GM23338 (cell line): ENCODE measurements at regions not wholly inside any gene's neighbourhood (a gene's known extent, or its start where the extent isn't known, plus 50 kb on each side); places are given as distances from the start of the nearest gene placed in this dataset.
A peak's percentile ranks its signal among the peaks of the same experiment; 100 is the strongest.

Experiments used
- ATAC-seq: fragments of 200-7000 bp; cut with Tn5 transposase; 3 replicates; pipeline ENCODE4 v1.9.1; 2020
- DNase-seq: peaks from one replicate; pipeline ENCODE4 v3.0.0-alpha.2; 2015; ENCODE audit warnings: low spot score
- H2AFZ ChIP-seq: fragments of 200-600 bp; sonication (generic); 2 replicates; pipeline ENCODE4 v1.8.0; 2016; ENCODE audit warnings: antibody characterized with exemption, mild to moderate bottlenecking, moderate library complexity
- H3F3A ChIP-seq: fragments of 200-600 bp; sonication (generic); replicated peaks from 2 replicates; pipeline ENCODE4 v1.8.0; 2017; ENCODE audit warnings: antibody characterized with exemption, mixed run types, low read depth
- H3K27ac ChIP-seq: fragments of 200-600 bp; sonication (generic); 2 replicates; pipeline ENCODE4 v1.6.1; 2016; ENCODE audit warnings: low read depth
- H3K27me3 ChIP-seq: fragments of 200-600 bp; sonication (generic); 2 replicates; pipeline ENCODE4 v1.8.0; 2016; ENCODE audit warnings: mild to moderate bottlenecking, mixed run types, moderate library complexity; ENCODE audit not compliant: insufficient read depth
- H3K36me3 ChIP-seq: fragments of 200-600 bp; sonication (generic); 2 replicates; pipeline ENCODE4 v1.8.0; 2016; ENCODE audit warnings: mild to moderate bottlenecking; ENCODE audit not compliant: insufficient read depth
- H3K4me1 ChIP-seq: fragments of 200-600 bp; sonication (generic); 2 replicates; pipeline ENCODE4 v1.8.0; 2016; ENCODE audit warnings: mild to moderate bottlenecking, moderate library complexity; ENCODE audit not compliant: insufficient read depth
- H3K4me2 ChIP-seq: fragments of 200-600 bp; sonication (generic); 2 replicates; pipeline ENCODE4 v1.7.1; 2017; ENCODE audit warnings: mixed run types
- H3K4me3 ChIP-seq: fragments of 200-600 bp; sonication (generic); 2 replicates; pipeline ENCODE4 v1.6.1; 2016; ENCODE audit warnings: mixed run types
- H3K79me2 ChIP-seq: fragments of 200-600 bp; sonication (generic); replicated peaks from 2 replicates; pipeline ENCODE4 v1.8.0; 2017; ENCODE audit warnings: mild to moderate bottlenecking; ENCODE audit not compliant: insufficient read depth
- H3K9me2 ChIP-seq: fragments of 200-600 bp; sonication (generic); 2 replicates; pipeline ENCODE4 v1.8.0; 2017; ENCODE audit not compliant: insufficient read depth
- H4K20me1 ChIP-seq: fragments of 200-600 bp; sonication (generic); replicated peaks from 2 replicates; pipeline ENCODE4 v1.8.0; 2017; ENCODE audit warnings: mild to moderate bottlenecking; ENCODE audit not compliant: insufficient read depth
- H3K27ac Mint-ChIP-seq: 2 replicates; pipeline ENCODE4 v1.8.0; 2020; ENCODE audit warnings: inconsistent platforms, mild to moderate bottlenecking, moderate library complexity, mixed read lengths
- H3K27me3 Mint-ChIP-seq: 3 replicates; pipeline ENCODE4 v1.8.0; 2022; ENCODE audit warnings: low read depth, mild to moderate bottlenecking, moderate library complexity, mixed read lengths, inconsistent platforms; ENCODE audit not compliant: insufficient read depth, poor library complexity
- H3K36me3 Mint-ChIP-seq: 3 replicates; pipeline ENCODE4 v1.8.0; 2021; ENCODE audit warnings: low read depth, mild to moderate bottlenecking, inconsistent platforms, moderate library complexity, mixed read lengths
- H3K4me1 Mint-ChIP-seq: 3 replicates; pipeline ENCODE4 v1.8.0; 2020; ENCODE audit warnings: mild to moderate bottlenecking, inconsistent platforms, mixed read lengths
- H3K4me3 Mint-ChIP-seq: 3 replicates; pipeline ENCODE4 v1.8.0; 2021; ENCODE audit warnings: moderate library complexity, mild to moderate bottlenecking, inconsistent platforms, mixed read lengths
- H3K9me3 Mint-ChIP-seq: 3 replicates; pipeline ENCODE4 v1.8.0; 2020; ENCODE audit warnings: moderate library complexity, mild to moderate bottlenecking, inconsistent platforms, mixed read lengths
- CREB1 ChIP-seq: fragments of 250-450 bp; sonication (Bioruptor Pico); IDR thresholded peaks from 2 replicates; pipeline ENCODE4 v1.5.0; 2020; ENCODE audit warnings: low read depth, mild to moderate bottlenecking, moderate library complexity
- ETS1 ChIP-seq: IDR thresholded peaks from 2 replicates; pipeline ENCODE4 v1.6.1; 2016; ENCODE audit warnings: antibody characterized with exemption
- EZH2phosphoT487 ChIP-seq: fragments of 200-600 bp; sonication (generic); IDR thresholded peaks from one replicate; pipeline ENCODE4 v1.8.1; 2018; ENCODE audit warnings: antibody characterized with exemption; ENCODE audit not compliant: unreplicated experiment
- JUNB ChIP-seq: IDR thresholded peaks from one replicate; pipeline ENCODE4 v1.6.1; 2016; ENCODE audit warnings: antibody characterized with exemption; ENCODE audit not compliant: unreplicated experiment
- NANOG ChIP-seq: IDR thresholded peaks from 2 replicates; pipeline ENCODE4 v1.6.1; 2016; ENCODE audit warnings: antibody characterized with exemption, borderline replicate concordance
- POLR2AphosphoS5 ChIP-seq: IDR thresholded peaks from 2 replicates; pipeline ENCODE4 v1.6.1; 2016; ENCODE audit warnings: antibody characterized with exemption, low read depth
- REST ChIP-seq: IDR thresholded peaks from one replicate; pipeline ENCODE4 v1.6.1; 2018; ENCODE audit warnings: antibody characterized with exemption; ENCODE audit not compliant: unreplicated experiment
- STAT1 ChIP-seq: IDR thresholded peaks from one replicate; pipeline ENCODE4 v1.6.1; 2016; ENCODE audit warnings: antibody characterized with exemption; ENCODE audit not compliant: unreplicated experiment
- ZNF114 ChIP-seq: fragments of 250-450 bp; sonication (Bioruptor Pico); IDR thresholded peaks from 2 replicates; pipeline ENCODE4 v1.5.0; 2020; ENCODE audit warnings: mild to moderate bottlenecking, moderate library complexity
- ZNF331 ChIP-seq: fragments of 250-450 bp; sonication (Bioruptor Pico); IDR thresholded peaks from 2 replicates; pipeline ENCODE4 v1.5.0; 2020; ENCODE audit warnings: low read depth, mild to moderate bottlenecking, moderate library complexity
- TF ChIP-seq, protein P1 (sequence below): fragments of 250-450 bp; sonication (Bioruptor Pico); IDR thresholded peaks from 2 replicates; pipeline ENCODE4 v1.5.0; 2020; ENCODE audit warnings: mild to moderate bottlenecking, moderate library complexity
- TF ChIP-seq, protein P2 (sequence below), 2 experiments: fragments of 200-600 bp in 1 of 2; sonication (generic) in 1 of 2; conservative IDR thresholded peaks; 2 replicates each; pipeline versions ENCODE4 v1.5.1 to v1.6.1; 2016 to 2017; ENCODE audit warnings: antibody characterized with exemption in 2 of 2, low read depth in 2 of 2, mild to moderate bottlenecking in 2 of 2, moderate library complexity in 1 of 2

GRCh38 chr3:102141096-102141927 lies 292.0 kb downstream of the NFKBIZ start (continued):
- TF ChIP-seq, protein P1, sequence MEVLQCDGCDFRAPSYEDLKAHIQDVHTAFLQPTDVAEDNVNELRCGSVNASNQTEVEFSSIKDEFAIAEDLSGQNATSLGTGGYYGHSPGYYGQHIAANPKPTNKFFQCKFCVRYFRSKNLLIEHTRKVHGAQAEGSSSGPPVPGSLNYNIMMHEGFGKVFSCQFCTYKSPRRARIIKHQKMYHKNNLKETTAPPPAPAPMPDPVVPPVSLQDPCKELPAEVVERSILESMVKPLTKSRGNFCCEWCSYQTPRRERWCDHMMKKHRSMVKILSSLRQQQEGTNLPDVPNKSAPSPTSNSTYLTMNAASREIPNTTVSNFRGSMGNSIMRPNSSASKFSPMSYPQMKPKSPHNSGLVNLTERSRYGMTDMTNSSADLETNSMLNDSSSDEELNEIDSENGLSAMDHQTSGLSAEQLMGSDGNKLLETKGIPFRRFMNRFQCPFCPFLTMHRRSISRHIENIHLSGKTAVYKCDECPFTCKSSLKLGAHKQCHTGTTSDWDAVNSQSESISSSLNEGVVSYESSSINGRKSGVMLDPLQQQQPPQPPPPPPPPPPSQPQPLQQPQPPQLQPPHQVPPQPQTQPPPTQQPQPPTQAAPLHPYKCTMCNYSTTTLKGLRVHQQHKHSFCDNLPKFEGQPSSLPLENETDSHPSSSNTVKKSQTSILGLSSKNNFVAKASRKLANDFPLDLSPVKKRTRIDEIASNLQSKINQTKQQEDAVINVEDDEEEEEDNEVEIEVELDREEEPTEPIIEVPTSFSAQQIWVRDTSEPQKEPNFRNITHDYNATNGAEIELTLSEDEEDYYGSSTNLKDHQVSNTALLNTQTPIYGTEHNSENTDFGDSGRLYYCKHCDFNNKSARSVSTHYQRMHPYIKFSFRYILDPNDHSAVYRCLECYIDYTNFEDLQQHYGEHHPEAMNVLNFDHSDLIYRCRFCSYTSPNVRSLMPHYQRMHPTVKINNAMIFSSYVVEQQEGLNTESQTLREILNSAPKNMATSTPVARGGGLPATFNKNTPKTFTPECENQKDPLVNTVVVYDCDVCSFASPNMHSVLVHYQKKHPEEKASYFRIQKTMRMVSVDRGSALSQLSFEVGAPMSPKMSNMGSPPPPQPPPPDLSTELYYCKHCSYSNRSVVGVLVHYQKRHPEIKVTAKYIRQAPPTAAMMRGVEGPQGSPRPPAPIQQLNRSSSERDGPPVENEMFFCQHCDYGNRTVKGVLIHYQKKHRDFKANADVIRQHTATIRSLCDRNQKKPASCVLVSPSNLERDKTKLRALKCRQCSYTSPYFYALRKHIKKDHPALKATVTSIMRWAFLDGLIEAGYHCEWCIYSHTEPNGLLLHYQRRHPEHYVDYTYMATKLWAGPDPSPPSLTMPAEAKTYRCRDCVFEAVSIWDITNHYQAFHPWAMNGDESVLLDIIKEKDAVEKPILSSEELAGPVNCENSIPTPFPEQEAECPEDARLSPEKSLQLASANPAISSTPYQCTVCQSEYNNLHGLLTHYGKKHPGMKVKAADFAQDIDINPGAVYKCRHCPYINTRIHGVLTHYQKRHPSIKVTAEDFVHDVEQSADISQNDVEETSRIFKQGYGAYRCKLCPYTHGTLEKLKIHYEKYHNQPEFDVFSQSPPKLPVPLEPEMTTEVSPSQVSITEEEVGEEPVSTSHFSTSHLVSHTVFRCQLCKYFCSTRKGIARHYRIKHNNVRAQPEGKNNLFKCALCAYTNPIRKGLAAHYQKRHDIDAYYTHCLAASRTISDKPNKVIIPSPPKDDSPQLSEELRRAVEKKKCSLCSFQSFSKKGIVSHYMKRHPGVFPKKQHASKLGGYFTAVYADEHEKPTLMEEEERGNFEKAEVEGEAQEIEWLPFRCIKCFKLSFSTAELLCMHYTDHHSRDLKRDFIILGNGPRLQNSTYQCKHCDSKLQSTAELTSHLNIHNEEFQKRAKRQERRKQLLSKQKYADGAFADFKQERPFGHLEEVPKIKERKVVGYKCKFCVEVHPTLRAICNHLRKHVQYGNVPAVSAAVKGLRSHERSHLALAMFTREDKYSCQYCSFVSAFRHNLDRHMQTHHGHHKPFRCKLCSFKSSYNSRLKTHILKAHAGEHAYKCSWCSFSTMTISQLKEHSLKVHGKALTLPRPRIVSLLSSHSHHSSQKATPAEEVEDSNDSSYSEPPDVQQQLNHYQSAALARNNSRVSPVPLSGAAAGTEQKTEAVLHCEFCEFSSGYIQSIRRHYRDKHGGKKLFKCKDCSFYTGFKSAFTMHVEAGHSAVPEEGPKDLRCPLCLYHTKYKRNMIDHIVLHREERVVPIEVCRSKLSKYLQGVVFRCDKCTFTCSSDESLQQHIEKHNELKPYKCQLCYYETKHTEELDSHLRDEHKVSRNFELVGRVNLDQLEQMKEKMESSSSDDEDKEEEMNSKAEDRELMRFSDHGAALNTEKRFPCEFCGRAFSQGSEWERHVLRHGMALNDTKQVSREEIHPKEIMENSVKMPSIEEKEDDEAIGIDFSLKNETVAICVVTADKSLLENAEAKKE: no peak
- TF ChIP-seq STAT1: no peak
- no peak for TF ChIP-seq ZNF114 (CRISPR knock-in tag)

DNA sequence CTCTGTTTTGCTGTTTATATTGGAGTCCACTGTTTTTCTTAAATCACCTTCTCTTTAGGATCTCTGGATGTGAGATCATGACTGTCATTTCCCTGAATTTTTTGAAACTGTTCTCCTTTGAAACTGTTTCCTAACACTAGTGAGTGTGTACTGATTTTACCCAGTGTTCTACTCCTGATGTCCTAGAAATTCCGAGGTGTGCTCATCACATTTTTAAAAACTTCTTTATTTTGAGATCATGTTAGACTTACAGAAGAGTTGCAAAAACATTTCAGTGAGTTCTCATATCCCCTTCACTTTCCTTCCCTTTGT lies 292.6 kb downstream of the NFKBIZ start:
- H3K27me3 ChIP-seq: no peaks in the 10 kb centered on the region
- ATAC-seq (no peak), DNase-seq (no peak)
- no peaks in the 10 kb centered on the region for H3K36me3 ChIP-seq
- H3K79me2 ChIP-seq: no peaks in the 10 kb centered on the region
- H3K27me3 Mint-ChIP-seq: peaks cover 1% of the 10 kb centered on the region
- H3K4me2 ChIP-seq: no peak overlapping the region
- no peaks in the 10 kb centered on the region for H4K20me1 ChIP-seq
- TF ChIP-seq NANOG (no peak), ZNF114 (CRISPR knock-in tag) (no peak), REST (no peak), JUNB (no peak), EZH2phosphoT487 (no peak), POLR2AphosphoS5 (no peak), ETS1 (no peak), ZNF331 (CRISPR knock-in tag) (no peak), STAT1 (no peak), CREB1 (CRISPR knock-in tag) (no peak)
- TF ChIP-seq, protein P2, sequence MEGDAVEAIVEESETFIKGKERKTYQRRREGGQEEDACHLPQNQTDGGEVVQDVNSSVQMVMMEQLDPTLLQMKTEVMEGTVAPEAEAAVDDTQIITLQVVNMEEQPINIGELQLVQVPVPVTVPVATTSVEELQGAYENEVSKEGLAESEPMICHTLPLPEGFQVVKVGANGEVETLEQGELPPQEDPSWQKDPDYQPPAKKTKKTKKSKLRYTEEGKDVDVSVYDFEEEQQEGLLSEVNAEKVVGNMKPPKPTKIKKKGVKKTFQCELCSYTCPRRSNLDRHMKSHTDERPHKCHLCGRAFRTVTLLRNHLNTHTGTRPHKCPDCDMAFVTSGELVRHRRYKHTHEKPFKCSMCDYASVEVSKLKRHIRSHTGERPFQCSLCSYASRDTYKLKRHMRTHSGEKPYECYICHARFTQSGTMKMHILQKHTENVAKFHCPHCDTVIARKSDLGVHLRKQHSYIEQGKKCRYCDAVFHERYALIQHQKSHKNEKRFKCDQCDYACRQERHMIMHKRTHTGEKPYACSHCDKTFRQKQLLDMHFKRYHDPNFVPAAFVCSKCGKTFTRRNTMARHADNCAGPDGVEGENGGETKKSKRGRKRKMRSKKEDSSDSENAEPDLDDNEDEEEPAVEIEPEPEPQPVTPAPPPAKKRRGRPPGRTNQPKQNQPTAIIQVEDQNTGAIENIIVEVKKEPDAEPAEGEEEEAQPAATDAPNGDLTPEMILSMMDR (conservative IDR thresholded peaks at IDR 0.05; ENCODE audit: low read depth in 2 of 2): no peak
- no peak overlapping the region for H3K27ac ChIP-seq
- no peak overlapping the region for H3K4me3 Mint-ChIP-seq
- H3K9me3 Mint-ChIP-seq: no peaks in the 10 kb centered on the region
- H3K9me2 ChIP-seq: no peaks in the 10 kb centered on the region
- no peak overlapping the region for H3K27ac Mint-ChIP-seq
- H3K4me3 ChIP-seq: no peak overlapping the region
- H3K4me1 Mint-ChIP-seq: no peaks in the 10 kb centered on the region
- H3K36me3 Mint-ChIP-seq: no peaks in the 10 kb centered on the region
- H3F3A ChIP-seq: no peaks in the 10 kb centered on the region
- H3K4me1 ChIP-seq: no peaks in the 10 kb centered on the region
- H2AFZ ChIP-seq: peak overlapping the region; percentile 16; the same call in 1 of the 2 replicates
